HG03457 (cell line): ENCODE measurements at regions not wholly inside any gene's neighbourhood (a gene's known extent, or its start where the extent isn't known, plus 50 kb on each side); places are given as distances from the start of the nearest gene placed in this dataset.
"Not testable (repeated sequence)": the region's sequence is repeated elsewhere in the genome, so short reads cannot be mapped to it uniquely, and the experiment has no call there.

Source experiments
- ATAC-seq: cut with Tn5 transposase; IDR thresholded peaks from one replicate; pipeline ENCODE4 v1.9.1; 2021; ENCODE audit warnings: moderate number of reproducible peaks; ENCODE audit not compliant: unreplicated experiment

DNA sequence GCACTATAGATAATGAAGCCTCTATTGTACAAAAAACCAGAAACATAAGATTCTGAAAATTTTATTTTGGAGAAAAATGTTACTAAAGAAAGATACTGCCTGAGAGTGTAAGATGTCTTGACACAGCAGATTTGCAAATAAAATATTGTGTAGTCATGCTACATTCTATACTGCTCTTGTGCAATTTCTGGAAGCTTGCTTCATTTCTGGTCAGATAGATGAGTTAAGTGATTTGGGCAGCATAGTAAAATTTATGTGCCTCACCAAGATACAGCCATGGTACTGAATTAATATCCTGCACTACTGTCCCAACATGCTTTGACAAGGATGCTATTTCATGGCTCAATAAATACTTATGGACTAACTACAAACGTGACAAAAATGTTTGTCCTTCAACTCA, 55.1 kb upstream of the STARD13 start:
- no peak for ATAC-seq

DNA sequence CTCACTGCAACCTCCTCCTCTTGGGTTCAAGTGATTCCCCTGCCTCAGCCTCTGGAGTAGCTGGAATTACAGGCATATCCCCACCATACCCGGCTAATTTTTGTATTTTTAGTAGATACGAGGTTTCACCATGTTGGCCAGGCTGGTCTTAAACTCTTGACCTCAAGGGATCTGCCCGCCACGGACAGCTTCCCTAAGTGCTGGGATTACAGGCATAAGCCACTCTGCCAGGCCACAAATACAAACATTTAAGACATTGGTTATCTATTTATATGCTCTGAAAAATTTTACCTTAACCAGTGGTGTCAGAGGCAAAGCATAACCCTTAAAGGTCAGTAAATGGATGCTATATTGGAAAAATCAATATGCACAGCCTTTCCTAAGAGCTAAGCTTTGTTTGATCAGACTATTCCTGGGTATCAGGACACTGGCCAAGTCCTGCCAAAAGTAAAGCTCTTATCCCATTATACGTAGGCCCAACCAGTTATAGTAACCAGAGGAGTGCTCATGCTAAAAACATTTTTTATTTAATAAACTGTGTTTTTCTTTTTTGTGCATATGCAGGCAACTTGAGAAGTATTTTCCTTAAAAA, 56.4 kb upstream of the STARD13 start:
- ATAC-seq, result no peak

- no peak for ATAC-seq
Measured at GRCh38 chr13:33345842-33346241, 60.3 kb upstream of the STARD13 start.

DNA sequence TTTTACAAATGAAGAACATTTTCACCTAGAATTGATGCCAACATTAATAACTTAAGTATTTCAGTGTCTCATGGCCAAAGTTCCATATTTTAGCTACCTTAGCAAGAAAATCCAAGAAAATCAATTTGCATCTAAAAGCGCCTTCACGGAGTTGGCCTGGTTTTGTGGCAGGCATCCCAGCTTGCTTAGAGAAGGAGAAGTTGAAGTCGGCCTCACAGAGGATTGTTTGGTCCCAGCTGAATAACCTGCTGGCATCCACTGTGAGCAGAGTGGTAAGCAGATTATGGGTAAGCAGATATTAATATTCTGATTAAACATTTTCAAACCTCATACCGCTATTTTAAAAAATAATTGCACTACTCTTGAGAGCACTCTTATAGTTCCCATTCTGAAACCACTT, 62.3 kb upstream of the STARD13 start:
- ATAC-seq, result no peak

DNA sequence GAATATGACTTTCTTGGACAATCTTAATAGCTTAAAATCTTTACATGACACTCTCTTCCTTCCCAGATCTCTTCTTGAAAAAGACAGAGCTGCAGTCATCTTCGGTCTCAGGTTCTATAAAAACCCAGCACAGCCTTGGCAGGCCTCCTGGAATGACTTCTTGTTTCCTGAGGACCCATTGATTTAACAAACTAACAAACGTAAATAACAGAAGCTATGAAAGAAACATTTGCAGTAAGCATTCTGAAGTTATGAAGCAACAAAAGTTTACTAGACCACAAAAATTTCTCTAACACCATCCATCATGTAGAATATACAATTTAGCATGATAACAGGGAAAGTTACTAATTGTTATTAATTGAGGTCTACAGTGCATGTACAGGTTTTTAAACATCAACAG, 62.8 kb upstream of the STARD13 start:
- no peak for ATAC-seq

DNA sequence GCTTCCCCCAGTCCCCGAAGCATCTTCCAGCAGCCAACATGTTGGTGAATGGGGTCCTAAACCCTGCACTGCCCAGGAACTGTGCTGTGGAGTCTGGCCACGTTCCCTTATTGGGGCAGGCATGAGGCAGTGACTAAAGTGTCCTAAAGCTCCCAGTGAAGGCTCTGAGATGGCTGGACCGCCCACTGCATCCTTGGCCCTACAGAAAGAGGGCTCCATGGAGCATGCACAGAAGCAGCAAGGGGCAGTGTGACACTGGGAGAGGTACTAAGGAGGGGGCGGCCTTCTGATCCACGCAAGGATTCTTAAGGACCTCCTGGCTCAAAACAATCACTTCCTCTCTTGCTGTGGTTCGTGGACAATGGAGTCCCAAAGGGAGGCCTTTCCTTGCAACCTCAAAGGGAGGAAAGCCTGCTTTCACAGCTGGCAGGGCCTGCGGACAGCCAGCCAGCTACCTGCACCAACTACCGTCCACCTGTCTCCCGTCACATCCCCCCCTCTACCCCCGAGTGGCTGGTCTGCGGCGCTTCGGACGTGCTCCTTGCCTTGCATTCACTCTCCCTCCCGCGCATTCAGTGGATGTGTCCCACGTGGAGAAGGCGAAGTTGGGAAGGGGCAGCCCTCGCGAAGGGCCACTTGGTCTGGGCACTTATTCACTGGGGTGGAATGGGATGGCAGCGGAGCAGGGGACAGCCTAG, 63.9 kb upstream of the STARD13 start:
- ATAC-seq, result no peak

GRCh38 chr13:33349986-33350826, 64.7 kb upstream of the STARD13 start:
- no peak for ATAC-seq

DNA sequence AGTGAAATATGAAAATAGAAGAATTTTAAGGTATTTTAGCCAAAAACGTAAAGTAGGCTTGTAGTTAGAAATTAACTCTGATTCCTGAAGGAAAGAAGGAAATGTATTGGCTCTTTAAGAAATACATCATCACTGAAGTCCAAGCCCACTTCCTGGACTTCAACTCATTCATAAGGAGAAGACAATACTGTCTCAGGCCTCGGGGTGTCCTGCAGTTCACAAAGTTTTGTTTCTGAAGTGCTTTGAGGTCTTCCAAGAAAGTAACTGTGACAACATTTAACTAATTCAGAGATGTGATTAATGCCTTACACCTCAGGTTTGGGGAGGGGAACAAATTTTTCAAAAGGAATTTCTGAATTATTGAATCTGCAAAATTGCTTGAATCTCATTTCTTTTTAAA, 65.8 kb upstream of the STARD13 start:
- ATAC-seq, result no peak

DNA sequence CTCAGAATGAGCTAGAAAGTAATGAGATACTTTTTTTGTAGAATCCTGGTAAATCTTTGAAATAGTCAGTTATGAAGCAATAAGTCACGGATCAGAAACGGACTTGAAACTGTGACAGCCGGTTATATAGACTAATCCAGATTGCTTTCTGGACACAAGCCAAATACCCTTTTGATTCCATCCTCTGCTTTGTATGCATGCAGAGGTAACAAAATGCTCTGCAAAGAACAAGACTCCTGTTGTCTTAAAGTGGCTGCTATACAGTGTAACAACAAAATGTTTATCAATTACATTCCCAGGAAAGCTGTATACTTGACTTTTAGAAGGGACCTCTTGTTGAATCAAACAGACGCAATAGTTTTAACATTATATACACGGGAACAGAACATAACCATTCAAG, 66.5 kb upstream of the STARD13 start:
- no peak for ATAC-seq

- ATAC-seq, result no peak
Measured at GRCh38 chr13:33352526-33352925, 67.0 kb upstream of the STARD13 start.

- ATAC-seq, result no peak
Measured at GRCh38 chr13:33353210-33353609, 67.7 kb upstream of the STARD13 start.

DNA sequence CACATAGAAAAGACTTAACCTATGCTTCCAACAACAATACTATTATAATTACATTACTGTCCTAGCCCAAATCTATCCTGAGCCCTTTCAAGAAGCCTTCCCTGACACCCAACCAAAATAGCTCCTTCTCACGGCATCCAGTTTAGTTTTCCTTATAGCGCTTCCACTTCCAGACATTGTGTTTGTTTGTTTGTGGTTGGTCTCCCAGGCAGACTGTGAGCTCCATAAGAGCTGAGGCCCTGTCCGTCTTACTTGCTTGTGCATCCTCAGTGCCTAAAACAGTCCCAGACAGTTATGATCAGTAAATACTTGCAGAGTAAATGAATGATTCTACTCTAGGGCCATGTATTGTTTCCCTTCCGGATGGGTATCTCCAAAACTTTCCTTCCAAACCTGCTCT, 68.1 kb upstream of the STARD13 start:
- no peak for ATAC-seq

DNA sequence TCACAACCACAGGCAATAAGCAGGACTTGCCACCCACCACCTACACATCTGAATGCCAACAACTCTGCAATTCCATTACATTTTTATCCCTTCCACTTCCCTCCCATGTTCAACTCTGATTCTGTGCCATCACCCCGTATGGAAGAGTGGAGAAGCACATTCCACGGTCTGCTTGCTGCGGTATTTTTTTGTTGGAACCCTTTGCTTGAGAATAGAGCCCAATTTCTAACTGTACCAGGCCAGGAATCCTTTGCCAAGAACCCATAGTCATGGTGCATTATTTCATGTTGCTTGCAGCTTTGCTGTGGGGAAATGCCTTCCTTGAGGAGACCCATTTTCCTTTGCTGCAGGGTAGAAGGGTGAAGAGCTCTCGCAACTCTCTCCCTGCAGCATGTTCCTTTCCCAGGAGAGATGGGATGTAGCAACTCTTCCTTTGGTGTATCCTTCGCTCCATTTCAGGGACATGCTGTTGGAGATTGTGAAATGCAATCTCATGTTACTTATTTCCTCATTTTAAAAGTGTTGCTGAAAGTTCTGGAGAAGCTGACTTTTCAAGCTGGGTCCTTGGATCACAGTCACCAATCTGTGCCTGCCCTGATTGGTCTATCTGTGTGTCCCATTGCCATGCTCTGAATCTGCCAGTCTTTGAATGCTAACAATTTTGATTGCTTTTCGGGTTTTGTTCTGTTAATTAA, 69.8 kb upstream of the STARD13 start:
- ATAC-seq, result no peak

- not testable (repeated sequence) for ATAC-seq
Measured at GRCh38 chr13:33358076-33358475, 72.5 kb upstream of the STARD13 start.

DNA sequence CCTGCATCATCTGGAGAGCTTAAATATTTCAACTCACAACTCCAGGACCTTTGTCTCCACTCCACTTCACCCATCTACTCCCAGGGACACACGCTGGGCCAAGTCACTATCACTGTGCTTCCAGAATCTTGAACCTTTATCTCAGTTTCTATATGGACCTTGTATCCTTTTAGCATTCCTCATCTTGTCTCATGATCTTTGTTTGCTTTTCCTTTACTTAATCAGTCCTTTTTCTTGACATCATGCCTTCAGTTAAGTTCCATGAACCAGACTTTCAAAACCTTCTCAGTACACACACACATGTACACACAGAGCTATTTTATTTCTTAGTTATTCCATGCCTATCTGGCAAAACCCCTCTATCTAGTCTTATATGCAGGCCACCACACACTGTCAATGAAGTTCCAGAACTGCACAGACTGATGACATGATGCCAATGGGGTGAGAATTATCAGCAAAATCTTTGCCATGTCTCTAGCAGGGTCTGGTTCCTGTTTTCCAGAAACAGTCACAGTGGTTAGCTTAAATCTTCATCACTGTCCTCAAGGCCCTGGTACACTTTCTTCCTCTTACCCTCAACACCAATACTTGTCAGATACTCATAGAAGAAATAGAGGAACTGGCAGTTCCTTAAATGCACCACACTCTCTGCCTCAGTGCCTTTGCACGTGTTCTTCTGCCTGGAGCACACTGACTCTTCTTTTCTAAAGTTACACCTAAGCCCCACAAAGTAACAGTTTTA, 77.6 kb upstream of the STARD13 start:
- ATAC-seq, result no peak

DNA sequence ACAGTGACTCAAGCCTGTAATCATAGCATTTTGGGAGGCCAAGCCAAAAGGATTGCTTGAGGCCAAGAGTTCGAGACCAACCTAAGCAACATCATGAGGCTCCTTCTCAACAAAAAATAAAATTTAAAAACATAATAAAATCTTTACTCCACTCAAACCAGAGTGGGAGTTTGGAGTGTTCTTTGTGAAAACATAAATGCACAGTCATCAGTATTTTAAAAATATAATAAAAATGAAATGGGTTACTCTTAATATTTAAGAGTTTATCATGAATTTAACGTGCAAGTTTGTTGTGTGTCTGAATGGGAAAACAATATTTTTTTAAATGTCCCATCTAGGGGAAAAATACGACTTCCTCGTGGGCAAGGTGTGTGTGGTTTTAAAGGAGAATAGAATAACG, 78.6 kb upstream of the STARD13 start:
- ATAC-seq, result no peak

DNA sequence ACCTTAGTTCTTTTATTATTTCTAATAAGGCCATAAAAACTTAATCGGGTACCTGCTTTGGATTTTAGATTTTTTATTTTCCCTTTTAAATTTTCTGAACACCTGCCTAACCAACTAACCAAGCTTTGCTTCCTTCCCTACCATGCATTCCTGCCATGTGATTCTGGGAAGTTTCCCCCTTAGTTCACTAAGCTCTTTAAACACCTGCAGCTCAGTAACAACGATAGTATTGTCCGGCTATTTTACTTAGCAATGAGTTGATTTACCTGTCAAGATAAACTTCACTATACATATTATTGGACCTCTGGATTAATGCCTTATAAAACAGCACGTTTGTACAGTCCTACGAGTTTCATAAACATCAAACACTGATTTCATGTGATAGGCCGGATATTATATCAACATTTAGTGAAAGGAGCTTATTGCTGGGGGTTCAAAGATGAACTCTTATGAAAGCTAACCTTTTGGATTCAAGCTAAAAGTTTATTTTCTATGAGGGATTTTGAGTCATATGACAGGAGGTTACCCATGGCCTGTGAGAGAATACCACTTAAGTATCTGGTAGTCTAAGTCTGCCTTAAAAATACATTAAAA, 81.0 kb upstream of the STARD13 start:
- no peak for ATAC-seq

GRCh38 chr13:33367171-33367895, 81.8 kb upstream of the STARD13 start:
- ATAC-seq, result no peak

DNA sequence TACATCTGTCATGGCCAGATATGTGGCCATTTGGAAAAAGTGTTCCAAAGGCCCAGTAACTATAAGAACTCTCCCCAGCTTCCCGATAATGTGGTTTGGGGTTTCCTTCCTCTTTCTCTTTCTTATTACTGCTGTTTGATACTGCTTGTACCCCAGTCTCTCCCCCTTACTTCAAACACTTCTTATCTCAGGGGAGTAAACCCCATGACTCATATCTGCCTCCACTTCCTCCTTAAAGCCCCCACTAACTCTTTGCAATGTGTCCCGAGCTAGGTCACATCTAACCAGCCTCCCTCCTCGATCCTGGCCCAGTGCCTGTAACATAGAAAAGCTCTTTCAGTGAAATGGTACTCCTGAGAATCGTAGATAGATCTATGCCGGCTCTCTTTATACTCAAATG, 82.4 kb upstream of the STARD13 start:
- ATAC-seq, result no peak

- ATAC-seq, result no peak
Measured at GRCh38 chr13:33369073-33369472, 83.5 kb upstream of the STARD13 start.
